HEK293T (cell line): ENCODE measurements at regions not wholly inside any gene's neighbourhood (a gene's known extent, or its start where the extent isn't known, plus 50 kb on each side); places are given as distances from the start of the nearest gene placed in this dataset.
"Not testable (repeated sequence)": the region's sequence is repeated elsewhere in the genome, so short reads cannot be mapped to it uniquely, and the experiment has no call there.

Experiments
- CTCF ChIA-PET: fragments of 350-600 bp; formaldehyde crosslinking; extraction: SDS; loops from one replicate; lab custom pipeline; 2021; ENCODE audit warnings: antibody characterized with exemption, inconsistent platforms; lab: Yijun Ruan, JAX
- POLR2A ChIA-PET: fragments of 350-600 bp; formaldehyde crosslinking; extraction: SDS; loops from one replicate; lab custom pipeline; 2020; ENCODE audit warnings: antibody characterized with exemption, inconsistent platforms; lab: Yijun Ruan, JAX
- DNase-seq: peaks from one replicate; pipeline ENCODE4 v3.0.0; 2012; ENCODE audit warnings: mixed read lengths; ENCODE audit errors: extremely low spot score
- ARNT ChIP-seq: fragments of 450-650 bp; IDR thresholded peaks from 2 replicates; pipeline ENCODE4 v1.6.1; 2017; ENCODE audit warnings: mild to moderate bottlenecking
- BHLHE40 ChIP-seq: fragments of 450-650 bp; IDR thresholded peaks from 2 replicates; pipeline ENCODE4 v1.6.1; 2016; ENCODE audit warnings: mild to moderate bottlenecking, moderate library complexity, borderline replicate concordance
- CTBP1 ChIP-seq: fragments of 450-650 bp; IDR thresholded peaks from 2 replicates; pipeline ENCODE4 v1.6.1; 2016; ENCODE audit warnings: borderline replicate concordance
- ELF4 ChIP-seq: fragments of 450-650 bp; IDR thresholded peaks from 2 replicates; pipeline ENCODE4 v1.6.1; 2017; ENCODE audit warnings: antibody characterized with exemption
- FOXA1 ChIP-seq: fragments of 450-650 bp; IDR thresholded peaks from 2 replicates; pipeline ENCODE4 v1.6.1; 2016; ENCODE audit warnings: mild to moderate bottlenecking
- FOXK2 ChIP-seq: fragments of 450-650 bp; IDR thresholded peaks from 2 replicates; pipeline ENCODE4 v1.6.1; 2016; ENCODE audit warnings: mild to moderate bottlenecking
- FOXM1 ChIP-seq: fragments of 450-650 bp; IDR thresholded peaks from 2 replicates; pipeline ENCODE4 v1.6.1; 2017; ENCODE audit warnings: mild to moderate bottlenecking, borderline replicate concordance
- HDGF ChIP-seq: fragments of 450-650 bp; IDR thresholded peaks from 2 replicates; pipeline ENCODE4 v1.6.1; 2017; ENCODE audit warnings: antibody characterized with exemption, borderline replicate concordance
- L3MBTL2 ChIP-seq: fragments of 450-650 bp; conservative IDR thresholded peaks from 2 replicates; pipeline ENCODE4 v1.6.1; 2016; ENCODE audit warnings: mild to moderate bottlenecking
- LEF1 ChIP-seq: fragments of 450-650 bp; IDR thresholded peaks from 2 replicates; pipeline ENCODE4 v1.6.1; 2017; ENCODE audit warnings: mild to moderate bottlenecking, borderline replicate concordance
- NFRKB ChIP-seq: fragments of 450-650 bp; IDR thresholded peaks from 2 replicates; pipeline ENCODE4 v1.6.1; 2016; ENCODE audit warnings: mild to moderate bottlenecking, moderate library complexity
- PKNOX1 ChIP-seq: fragments of 450-650 bp; IDR thresholded peaks from 2 replicates; pipeline ENCODE4 v1.6.1; 2016
- SP1 ChIP-seq: fragments of 450-650 bp; IDR thresholded peaks from 2 replicates; pipeline ENCODE4 v1.6.1; 2017
- SUZ12 ChIP-seq: fragments of 450-650 bp; IDR thresholded peaks from 2 replicates; pipeline ENCODE4 v1.6.1; 2016; ENCODE audit warnings: mild to moderate bottlenecking
- TARDBP ChIP-seq: fragments of 450-650 bp; IDR thresholded peaks from 2 replicates; pipeline ENCODE4 v1.6.1; 2016
- ZNF384 ChIP-seq: fragments of 450-650 bp; IDR thresholded peaks from 2 replicates; pipeline ENCODE4 v1.6.1; 2016

DNA sequence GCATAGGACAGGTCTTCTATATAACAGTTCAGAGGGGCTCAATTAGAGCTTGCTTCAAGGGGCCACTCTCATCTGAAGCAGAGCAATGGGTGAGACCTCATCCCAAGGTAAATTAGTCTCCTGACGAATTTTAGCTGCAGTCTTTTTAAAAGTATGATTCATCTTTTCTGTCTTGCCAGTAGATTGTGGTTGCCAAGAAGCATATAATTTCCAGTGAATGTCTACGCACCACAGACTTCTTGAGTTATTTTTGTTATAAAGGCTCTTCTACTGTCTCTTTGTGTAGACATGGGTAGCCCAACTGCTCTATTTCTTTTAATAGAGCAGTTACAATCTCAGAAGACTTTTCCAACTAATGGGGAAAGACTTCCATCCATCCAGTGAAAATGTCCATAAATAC is 108.9 kb upstream of the FMN2 start:
- CTCF ChIA-PET = interaction anchor here (0.8 kb wide), 1 partner anchor 30 kb away, joined by 3 read pairs; no protein-coding TSS in a partner anchor
- POLR2A ChIA-PET = no interaction called here
- DNase-seq = no peak
- TF ChIP-seq NFRKB = no peak
- TF ChIP-seq FOXM1 = no peak
- TF ChIP-seq FOXK2 = no peak
- TF ChIP-seq FOXA1 = no peak
- no peak for TF ChIP-seq L3MBTL2
- no peak for TF ChIP-seq PKNOX1
- TF ChIP-seq TARDBP = no peak
- TF ChIP-seq ZNF384 = no peak
- no peak for TF ChIP-seq ELF4
- TF ChIP-seq ARNT = no peak

DNA sequence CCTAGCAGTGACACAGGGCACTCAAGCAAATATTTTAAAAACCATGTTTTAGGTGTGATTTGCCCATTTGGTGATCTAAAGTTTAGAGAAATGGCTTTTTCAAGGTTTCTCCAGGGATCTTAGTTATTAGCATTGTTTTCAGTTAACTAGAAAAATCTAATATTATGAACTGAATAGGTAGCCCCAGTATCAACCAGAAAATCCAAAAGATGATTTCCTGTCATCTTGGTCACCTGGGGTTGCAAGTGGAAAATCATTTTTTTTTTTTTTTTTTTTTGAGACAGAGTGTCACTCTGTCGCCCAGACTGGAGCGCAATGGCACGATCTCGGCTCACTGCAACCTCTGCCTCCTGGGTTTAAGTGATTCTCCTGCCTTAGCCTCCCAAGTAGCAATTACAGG is 106.6 kb upstream of the FMN2 start:
- ChIA-PET POLR2A (no interaction called here), CTCF (no interaction called here)
- TF ChIP-seq ELF4 = no peak
- no peak for DNase-seq

GRCh38 chr1:239987103-239987745 is 104.5 kb upstream of the FMN2 start:
- no peak for DNase-seq
- ChIA-PET CTCF (interaction anchor here (0.7 to 2.7 kb wide), 6 partner anchors 9 to 63 kb away, joined by 3 to 13 read pairs (median 3); no protein-coding TSS in a partner anchor), POLR2A (no interaction called here)

GRCh38 chr1:239989990-239990389 is 101.7 kb upstream of the FMN2 start:
- ChIA-PET CTCF (no interaction called here), POLR2A (no interaction called here)
- DNase-seq = no peak
- TF ChIP-seq FOXK2 (no peak), FOXA1 (no peak), BHLHE40 (no peak), LEF1 (no peak), CTBP1 (no peak), TARDBP (no peak), ELF4 (no peak), NFRKB (no peak), FOXM1 (no peak), L3MBTL2 (no peak), HDGF (no peak), ARNT (no peak), PKNOX1 (no peak), SP1 (no peak), SUZ12 (no peak), ZNF384 (no peak)

More at GRCh38 chr1:239987103-239987745, 104.5 kb upstream of the FMN2 start:
- TF ChIP-seq HDGF (no peak), CTBP1 (no peak), ELF4 (no peak), BHLHE40 (no peak), FOXK2 (no peak), ZNF384 (peak; percentile 85), L3MBTL2 (no peak), PKNOX1 (no peak)

DNA sequence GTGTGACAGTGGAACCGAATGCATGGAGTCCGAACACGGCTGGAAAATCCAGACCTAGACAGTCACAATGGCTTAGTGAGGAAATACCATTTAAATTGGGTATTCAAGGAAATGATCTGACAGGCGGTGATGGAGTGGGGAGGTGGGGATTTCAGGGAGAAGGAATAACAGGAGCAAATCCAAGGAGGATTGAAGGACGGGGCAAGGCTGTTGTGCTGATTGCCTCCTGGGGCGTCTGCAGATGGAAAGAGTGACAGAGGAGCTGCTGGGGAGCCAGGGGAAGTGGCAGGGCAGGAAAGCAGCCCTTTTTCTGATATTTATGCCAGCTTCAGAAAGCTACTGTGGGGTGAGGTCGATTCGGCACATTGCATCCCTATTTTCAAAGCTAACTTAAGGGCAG is 99.1 kb upstream of the FMN2 start:
- POLR2A ChIA-PET, CTCF ChIA-PET, DNase-seq: not testable (repeated sequence)

DNA sequence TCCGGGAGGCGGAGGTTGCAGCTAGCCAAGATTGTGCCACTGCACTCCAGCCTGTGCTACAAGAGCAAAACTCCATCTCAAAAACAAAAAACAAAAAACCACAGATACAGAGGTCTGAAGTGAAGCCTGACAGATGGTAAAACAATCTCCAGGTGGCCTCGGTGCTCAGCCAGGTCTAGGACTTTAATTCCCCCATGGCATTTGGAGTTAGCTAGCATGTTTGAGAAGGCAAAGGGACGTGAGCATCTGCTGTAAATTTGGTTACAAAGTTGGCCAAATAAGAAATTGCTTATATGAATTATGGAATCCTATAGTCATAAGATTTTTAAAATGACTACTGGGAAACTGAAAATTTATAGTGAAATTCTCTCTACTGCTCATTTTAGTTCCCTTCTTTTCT is 98.3 kb upstream of the FMN2 start:
- no peak for TF ChIP-seq SP1
- TF ChIP-seq FOXM1 = no peak
- no peak for TF ChIP-seq BHLHE40
- no peak for TF ChIP-seq LEF1
- no peak for TF ChIP-seq TARDBP
- TF ChIP-seq PKNOX1 = no peak
- TF ChIP-seq FOXA1 = no peak
- no peak for TF ChIP-seq ZNF384
- TF ChIP-seq CTBP1 = no peak
- no peak for TF ChIP-seq HDGF
- no peak for TF ChIP-seq ARNT
- no peak for TF ChIP-seq FOXK2
- no peak for TF ChIP-seq L3MBTL2
- TF ChIP-seq ELF4 = no peak
- TF ChIP-seq NFRKB = no peak
- no peak for TF ChIP-seq SUZ12
- no peak for DNase-seq
- POLR2A ChIA-PET = no interaction called here
- CTCF ChIA-PET = no interaction called here
